ENCODE measurements at regions not wholly inside any gene's neighbourhood (a gene's known extent, or its start where the extent isn't known, plus 50 kb on each side); places are given as distances from the start of the nearest gene placed in this dataset.

DNA sequence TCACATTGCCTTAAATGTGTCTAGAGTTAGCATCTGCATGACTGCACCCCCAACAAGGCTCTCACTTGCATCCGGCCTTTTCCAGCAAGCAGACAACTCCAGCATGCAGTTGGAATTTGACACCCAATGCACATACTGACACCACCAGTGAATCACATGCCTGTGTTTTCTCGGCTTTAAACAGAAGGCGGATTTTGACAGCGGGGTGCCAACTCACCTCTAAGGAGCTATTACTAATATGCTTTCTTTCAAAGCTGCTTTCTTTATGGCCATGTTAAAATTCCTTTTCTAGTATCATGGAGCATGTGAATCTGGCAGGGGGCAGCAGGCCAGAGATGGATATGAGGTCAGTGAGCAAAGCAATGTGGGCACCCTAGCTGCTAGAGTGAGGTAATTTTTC lies 78.0 kb upstream of the CLNK start:
- TF ChIP-seq, protein P1, sequence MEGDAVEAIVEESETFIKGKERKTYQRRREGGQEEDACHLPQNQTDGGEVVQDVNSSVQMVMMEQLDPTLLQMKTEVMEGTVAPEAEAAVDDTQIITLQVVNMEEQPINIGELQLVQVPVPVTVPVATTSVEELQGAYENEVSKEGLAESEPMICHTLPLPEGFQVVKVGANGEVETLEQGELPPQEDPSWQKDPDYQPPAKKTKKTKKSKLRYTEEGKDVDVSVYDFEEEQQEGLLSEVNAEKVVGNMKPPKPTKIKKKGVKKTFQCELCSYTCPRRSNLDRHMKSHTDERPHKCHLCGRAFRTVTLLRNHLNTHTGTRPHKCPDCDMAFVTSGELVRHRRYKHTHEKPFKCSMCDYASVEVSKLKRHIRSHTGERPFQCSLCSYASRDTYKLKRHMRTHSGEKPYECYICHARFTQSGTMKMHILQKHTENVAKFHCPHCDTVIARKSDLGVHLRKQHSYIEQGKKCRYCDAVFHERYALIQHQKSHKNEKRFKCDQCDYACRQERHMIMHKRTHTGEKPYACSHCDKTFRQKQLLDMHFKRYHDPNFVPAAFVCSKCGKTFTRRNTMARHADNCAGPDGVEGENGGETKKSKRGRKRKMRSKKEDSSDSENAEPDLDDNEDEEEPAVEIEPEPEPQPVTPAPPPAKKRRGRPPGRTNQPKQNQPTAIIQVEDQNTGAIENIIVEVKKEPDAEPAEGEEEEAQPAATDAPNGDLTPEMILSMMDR (IDR thresholded peaks at IDR 0.05) = no peak
- no peak for TF ChIP-seq POLR2A (IDR thresholded peaks at IDR 0.05)
